AG08395 (cell line): ENCODE measurements at regions not wholly inside any gene's neighbourhood (a gene's known extent, or its start where the extent isn't known, plus 50 kb on each side); places are given as distances from the start of the nearest gene placed in this dataset.
"Not testable (repeated sequence)": the region's sequence is repeated elsewhere in the genome, so short reads cannot be mapped to it uniquely, and the experiment has no call there.

Experiments
- DNase-seq: peaks from one replicate; pipeline ENCODE4 v3.0.0; 2012; ENCODE audit warnings: mixed read lengths, low spot score

DNA sequence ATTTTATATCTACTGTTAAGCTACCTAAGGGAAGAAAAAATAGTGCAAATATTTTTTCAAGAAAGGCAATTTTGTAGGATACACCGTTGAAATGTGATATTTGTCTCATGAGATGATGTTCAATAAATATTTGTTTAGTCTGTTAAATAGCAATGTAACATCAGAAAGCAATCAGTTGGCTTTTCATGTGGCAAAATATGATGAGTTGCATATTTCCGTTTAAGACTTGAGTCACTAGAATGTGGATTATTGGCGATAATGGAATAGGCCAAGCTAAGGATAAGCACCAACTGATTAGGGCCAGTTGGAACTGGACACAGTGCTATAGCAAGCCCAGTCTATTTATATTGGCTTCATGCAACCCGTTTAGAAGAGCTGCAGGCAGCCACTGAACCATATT lies 250.4 kb upstream of the SLC16A7 start:
- DNase-seq, result no peak

DNA sequence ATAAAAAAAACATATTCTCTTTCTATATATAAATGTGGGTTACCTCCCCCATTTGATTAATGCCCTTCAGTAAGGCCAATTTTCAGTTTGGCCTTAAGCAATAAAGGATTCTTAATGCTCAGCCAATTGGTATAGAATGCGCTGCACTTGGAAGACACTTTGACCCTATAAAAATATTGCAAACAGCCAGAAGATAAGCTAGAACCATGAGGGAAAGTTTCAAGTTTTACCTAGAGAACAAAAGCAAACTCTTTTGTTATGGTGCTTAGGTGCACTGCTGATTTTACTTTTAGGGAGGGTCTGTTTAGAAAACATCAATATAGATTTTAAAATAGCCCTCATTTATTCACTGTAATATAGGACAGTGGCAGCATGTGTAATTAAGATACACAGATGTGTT lies 251.6 kb upstream of the SLC16A7 start:
- DNase-seq, result no peak

DNA sequence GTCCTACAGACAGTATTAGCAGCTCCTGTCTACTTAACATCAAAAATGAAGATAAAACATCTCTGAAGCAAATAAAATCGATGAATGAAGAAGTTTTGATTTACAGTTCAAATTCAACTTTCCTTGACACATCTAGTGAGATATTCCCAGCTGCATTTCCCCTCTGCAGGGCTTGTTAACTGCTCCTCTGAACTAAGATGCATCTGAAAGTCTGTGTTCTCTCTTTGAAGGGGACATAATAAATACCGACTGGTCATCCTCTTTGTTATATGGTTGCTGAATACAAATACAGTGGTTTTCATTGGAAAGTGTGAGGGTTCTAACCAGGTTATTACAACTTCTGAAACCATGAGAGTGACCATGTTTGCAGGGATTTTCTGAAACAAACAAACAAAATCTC lies 266.4 kb upstream of the SLC16A7 start:
- DNase-seq, result no peak

DNA sequence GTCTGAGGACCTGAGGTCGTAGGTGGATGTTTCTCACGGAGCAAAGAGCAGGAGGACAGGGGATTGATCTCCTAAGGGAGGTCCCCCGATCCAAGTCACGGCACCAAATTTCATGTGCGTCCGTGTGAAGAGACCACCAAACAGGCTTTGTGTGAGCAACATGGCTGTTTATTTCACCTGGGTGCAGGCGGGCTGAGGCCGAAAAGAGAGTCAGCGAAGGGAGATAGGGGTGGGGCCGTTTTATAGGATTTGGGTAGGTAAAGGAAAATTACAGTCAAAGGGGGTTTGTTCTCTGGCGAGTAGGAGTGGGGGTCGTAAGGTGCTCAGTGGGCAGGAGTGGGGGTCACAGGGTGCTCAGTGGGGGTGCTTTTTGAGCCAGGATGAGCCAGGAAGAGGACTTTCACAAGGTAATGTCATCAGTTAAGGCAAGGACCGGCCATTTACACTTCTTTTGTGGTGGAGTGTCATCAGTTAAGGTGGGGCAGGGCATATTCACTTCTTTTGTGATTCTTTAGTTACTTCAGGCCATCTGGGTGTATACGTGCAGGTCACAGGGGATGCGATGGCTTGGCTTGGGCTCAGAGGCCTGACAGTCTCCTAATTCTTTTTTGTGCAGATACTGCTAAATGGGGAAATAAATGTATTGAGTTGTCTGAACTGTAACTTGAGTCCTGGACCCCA lies 267.3 kb upstream of the SLC16A7 start:
- not testable (repeated sequence) for DNase-seq

DNA sequence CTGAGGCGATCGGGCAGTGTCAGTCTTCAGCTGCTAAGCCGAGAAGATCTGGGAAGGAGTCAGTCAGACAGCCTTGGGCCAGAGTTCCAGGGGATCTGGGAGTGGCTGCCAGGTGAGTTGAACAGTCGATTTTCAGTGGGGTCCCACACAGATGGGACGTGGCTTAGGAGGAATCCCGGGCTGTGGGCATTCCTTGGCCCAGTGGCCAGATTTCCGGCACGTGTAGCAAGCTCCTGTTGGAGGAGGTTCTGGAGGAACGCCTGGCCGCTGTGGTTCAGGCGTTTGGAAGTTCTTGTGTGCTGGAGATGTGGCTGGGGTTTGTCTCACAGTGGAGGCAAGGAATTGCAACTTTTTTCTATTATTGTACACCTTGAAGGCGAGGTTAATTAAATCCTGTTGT lies 269.4 kb upstream of the SLC16A7 start:
- not testable (repeated sequence) for DNase-seq

DNA sequence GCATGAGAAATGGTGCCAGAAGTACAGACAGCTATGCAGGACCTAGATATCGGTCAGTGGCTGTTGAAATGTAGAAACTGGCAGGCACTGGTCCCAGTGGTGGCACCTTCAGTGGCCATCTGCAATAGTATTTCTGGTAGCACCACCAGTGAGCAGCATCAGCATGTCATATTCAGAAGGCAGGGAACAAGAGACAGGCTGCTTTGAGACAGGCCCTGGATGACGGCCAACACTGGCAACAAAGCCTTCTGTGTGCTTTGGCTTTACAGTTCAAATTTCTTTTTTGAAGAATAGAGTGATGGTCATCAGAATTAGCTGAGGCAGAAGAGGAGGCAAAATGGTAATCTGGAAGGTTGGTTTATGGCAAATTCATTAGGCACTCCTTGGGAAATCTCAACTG lies 273.4 kb upstream of the SLC16A7 start:
- DNase-seq, result no peak

DNA sequence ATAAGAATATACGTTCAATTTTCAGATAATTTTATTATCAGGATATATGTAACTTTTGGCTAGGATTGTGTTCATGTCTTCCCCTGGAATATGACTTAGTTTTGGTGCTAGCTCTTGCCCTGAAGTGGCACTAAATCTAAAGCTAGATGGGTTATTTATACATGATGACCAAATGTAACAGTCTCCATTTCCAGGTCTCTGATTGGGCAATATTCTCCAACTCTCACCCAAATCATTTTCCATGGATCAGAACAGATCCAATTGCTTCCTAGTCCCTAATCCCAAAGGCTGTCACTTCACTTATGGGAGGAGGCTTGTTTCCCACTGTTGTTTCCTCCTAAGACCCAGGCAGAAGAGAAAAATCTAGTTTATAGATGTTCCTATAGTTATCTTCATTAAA lies 274.6 kb upstream of the SLC16A7 start:
- DNase-seq, result no peak

DNA sequence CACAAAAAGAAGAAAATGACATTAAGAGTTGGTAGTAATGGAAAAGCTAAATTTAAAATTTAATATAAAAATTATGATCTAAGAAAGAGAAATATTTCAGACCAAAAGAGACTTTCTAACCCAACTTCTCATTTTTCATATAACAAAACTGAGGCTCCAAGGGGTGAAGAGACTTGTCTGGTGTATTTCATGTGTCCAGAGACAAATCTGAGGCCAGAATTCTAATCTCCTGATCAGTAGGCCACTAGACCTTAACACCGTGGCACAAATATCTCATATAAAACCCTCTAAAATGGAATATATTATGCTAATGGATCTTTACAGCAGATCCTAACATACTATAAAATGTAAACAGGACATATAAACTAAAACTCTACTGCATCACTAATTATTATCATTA lies 275.7 kb upstream of the SLC16A7 start:
- no peak for DNase-seq

DNA sequence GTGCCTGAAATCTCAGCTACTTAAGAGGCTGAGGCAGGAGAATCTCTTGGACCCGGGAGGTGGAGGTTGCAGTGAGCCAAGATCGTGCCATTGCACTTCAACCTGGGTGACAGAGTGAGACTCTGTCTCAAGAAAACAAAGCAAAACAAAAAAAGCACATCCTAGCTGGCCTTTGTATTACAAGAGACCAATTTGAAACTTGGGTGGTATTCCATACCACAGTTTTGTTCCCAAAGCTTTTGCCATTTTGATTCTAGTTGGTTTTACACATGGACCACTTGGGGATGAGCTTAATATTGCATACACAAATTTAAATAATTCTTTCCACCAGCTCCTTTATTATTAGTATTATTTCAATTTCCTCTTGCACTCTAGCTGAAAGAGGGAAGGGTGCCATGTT lies 276.9 kb upstream of the SLC16A7 start:
- no peak for DNase-seq

DNA sequence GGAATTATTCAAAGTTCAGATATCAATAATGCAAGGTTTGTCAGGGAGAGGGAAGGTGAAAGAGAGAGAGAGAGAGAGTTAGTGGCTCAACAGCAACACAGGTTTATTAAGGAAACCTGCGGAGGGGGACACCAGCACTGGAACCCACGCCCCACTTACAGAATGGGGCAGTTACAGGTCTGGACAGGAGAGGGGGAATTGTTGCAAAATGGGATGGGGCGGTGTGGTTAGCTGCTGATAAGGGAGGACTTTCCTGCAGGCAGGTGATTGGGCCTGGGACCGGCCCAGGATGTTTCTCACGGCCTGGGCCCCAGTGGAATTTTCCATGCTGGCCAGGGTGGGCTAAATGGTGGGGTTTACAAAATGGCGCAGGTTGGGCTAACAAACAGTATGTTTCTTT lies 278.2 kb upstream of the SLC16A7 start:
- DNase-seq, result no peak

DNA sequence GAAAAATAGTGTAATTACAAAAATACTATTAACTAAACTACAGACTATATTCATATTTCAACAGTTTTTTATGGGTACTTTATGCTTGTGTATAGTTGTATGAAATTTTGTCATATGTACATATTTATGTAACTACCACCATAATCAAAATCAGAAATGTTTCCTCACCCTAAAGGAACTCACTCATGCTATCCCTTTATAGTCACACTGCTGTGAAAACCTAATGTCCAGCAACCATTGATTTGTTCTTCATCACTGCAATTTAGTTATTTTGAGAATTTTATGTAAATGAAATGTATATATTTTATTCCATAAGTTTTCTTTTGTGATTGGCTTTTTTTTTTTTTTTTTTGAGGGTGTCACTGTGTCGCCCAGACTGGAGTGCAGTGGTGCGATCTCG lies 278.9 kb upstream of the SLC16A7 start:
- no peak for DNase-seq

DNA sequence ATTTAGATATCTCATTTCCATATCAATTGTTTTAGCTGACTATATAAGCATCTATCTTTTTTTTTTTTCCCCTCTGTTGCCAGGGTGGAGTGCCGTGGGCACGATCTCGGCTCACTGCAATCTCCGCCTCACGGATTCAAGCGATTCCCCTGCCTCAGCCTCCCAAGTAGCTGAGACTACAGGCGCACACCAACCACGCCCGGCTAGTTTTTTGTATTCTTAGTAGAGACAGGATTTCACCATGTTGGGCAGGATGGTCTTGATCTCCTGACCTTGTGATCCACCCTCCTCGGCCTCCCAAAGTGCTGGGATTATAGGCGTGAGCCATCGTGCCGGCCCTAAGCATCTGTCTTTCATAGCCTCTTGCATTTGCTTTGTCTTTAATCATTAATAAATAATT lies 279.5 kb upstream of the SLC16A7 start:
- not testable (repeated sequence) for DNase-seq

DNA sequence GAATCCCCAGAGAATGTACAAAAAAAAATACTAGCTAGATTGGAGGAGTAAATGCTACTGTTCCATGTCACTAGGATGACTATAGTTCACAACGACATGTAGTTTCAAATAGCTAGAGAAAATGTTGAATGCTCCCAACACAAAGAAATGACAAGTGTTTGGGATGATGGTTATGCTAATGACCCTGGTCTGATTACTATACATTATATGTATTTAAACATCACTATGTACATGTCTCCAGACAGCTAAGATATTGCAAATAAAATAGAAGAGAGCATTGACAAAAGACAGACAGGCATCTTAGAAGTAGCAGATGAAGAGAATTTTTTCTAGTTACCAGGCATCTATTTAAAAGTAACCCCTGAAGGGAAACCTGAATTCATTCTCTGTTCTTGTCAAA lies 281.6 kb upstream of the SLC16A7 start:
- no peak for DNase-seq

DNA sequence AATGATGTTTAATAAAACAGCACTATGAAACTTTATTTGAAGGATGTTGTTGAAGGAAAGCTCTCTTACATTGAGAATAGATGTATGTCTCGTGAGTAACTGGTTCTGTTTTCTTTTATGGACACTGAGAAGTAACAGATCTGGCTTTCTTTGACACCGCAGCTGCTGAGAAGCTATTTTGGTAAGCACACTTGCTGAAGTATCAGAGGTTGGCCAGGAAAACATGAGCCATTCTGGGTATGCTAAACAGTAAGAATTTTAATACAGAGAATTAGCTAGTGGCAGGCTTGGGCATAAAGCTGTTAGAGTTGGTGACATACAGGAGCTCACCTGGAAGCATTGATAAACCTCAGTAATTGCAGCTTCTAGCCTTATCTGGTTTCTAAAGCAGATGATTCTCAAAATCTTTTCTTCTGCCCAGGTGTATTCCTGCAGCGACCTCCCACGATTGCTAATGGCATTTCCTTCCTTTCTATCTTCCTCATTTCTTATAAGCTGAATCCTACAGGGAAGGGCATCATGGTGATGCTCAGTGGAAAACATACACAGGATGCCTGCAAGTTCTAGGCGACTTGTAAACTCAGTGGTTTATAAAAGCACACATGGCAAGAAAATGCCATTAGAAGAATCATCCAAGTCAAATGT lies 291.6 kb upstream of the SLC16A7 start:
- no peak for DNase-seq

DNA sequence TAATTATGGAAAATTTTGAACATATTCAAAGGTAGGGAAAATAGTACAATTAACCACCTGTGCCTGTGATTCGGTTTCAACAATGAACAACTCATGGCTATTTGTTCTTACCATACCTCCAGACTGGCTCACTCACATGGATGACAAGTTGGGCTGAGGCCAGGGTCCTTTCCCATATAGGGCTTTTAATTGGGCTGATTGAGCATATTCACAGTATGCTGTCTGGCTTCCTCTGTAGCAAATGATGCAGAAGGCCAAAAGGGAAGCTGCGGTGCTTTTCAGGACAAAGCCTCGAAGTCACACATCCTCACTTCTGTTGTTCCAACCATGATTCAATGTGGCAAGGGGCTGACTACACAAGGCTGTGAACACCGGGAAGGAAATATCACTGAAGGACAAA lies 297.5 kb upstream of the SLC16A7 start:
- DNase-seq, result no peak

DNA sequence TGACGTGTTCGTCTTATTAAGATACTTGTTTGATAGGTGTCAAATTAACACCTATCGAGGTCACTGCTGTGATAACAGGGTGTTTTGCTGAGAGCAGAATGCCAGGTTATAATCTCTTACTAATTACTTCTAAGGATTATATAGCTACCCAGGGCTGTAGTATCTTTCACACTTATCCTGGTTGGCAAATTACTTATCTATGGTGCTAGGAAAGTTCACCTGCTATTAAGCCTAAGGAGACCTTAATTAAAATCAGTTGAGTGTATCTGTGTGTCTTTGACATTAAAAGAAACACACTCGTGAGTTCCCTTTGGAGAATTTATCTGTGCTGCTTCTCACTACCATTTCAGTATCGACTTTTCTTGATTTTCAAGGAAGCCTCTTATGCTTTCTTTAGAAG lies 301.6 kb upstream of the SLC16A7 start:
- no peak for DNase-seq

DNA sequence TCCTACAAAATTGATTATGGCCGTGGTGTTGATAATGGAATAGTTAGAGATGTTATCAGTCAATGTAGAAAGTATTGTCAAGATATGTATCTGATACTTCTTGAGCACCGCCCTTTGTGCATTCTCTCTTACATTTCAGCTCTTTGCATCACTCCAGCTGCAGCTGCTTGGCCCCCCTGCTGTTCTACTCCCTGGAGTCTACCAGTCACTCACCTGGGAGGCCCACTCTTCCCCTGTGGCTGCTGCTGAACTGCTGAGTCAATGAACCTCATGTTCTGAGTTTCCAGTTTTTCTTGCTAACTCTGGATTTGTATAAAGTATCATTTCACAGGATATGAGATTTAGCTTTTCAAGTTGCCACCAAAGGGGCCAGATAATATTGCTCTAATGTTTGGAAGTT lies 312.8 kb upstream of the SLC16A7 start:
- DNase-seq, result no peak

DNA sequence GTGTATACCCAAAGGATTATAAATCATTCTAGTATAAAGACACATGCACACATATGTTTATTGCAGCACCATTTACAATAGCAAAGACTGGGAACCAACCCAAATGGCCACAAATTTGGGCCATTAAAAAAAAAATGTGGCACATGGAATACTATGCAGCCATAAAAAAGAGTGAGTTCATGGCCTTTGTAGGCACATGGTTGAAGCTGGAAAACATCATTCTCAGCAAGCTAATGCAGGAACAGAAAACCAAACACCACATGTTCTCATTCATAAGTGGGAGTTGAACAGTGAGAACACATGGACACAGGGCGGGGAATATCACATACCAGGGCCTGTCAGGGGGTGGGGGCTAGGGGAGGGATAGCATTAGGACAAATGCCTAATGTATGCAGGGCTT lies 322.3 kb upstream of the SLC16A7 start:
- DNase-seq, result not testable (repeated sequence)

DNA sequence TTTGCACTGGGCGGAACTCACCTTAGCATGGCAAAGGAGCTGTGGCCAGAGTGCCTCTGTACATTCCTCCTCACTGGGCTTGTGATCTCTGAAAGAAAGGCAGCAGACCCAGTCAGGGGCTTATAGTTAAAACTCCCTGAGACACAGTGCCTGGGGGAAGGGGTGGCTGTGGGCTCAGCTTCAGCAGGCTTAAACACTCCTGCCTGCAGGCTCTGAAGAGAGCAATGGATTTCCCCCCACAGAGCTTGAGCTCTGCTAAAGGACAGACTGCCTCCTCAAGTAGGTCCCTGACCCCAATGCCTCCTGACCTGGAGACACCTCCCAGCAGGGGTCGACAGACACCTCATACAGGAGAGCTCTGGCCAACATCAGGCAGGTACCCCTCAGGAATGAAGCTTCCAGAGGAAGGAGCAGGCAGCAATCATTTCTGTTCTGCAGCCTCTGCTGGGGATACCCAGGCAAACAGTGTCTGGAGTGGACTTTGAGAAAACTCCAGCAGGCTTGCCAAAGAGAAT lies 327.5 kb upstream of the SLC16A7 start:
- DNase-seq, result no peak

DNA sequence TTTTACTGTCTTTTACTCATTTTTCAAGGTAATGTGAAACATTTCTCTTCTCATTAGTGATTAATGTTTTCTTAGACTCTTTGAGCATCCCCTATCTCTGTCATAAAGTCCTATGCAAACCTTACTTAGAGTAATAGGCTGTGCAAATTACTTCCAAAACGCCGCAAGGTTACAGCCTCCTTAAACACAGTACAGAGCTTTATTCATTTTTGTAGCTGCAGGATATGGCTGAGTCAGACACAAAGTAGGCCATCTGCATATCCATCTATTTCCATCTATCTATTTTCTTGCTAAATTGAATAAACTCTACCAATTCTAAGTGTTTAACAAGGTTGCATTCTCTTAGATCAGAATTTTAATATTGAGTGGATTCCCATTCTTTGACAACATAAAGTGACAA lies 335.6 kb upstream of the SLC16A7 start:
- no peak for DNase-seq

DNA sequence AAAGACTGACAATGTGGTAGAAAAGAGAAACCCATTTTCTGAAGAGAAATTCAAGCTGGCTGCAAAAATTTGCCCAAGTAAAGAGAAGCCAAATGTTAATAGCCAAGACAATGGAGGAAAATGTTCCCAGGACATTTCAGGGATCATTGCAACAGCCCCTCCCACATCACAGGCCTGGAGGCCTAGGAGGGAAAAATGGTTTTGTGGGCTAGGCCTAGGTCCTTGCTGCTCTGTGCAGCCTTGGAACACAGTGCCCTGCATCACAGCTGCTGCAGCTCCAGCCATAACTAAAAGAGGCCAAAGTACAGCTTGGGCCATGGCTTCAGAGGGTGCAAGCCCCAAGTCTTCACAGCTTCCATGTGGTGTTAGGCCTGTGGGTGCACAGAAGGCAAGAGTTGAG lies 332.4 kb upstream of the LRIG3 start:
- no peak for DNase-seq

DNA sequence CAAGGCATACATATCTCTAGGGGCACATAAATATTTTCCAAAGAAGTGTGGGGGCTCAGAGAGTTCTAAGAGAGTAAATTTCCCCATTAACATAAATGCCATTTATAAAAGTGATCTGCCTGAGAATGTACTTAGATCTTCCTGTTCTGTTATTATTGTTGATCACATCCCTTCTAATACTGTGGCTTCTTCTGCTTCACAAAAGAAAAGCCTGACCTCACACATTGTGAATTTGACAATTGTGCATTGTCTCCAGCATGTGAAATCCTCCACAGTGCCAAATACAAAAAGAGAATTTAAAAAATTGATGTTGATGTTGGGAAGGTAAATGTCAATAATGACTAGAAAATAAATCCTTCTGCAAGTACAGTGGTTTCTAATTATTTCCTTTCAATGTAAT lies 330.5 kb upstream of the LRIG3 start:
- DNase-seq, result no peak

DNA sequence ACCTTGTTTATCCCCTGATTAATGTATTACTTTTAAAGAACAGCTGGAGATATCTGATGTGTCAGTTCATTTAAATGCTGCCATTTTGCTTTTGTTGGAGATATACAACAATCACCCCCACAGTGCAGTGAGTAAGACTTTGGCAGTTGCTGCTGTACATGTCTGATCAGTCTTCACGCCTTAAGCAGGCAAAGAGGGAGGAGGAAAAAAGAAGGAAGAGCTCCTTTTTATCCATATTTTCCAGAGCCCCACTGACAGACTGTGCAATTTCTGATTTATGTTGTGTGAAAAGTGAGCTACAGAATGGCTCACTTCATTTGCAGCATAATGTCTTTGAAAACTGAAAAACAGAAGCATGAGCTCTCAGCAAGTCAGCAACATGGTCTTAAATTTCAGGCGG lies 319.7 kb upstream of the LRIG3 start:
- no peak for DNase-seq

DNA sequence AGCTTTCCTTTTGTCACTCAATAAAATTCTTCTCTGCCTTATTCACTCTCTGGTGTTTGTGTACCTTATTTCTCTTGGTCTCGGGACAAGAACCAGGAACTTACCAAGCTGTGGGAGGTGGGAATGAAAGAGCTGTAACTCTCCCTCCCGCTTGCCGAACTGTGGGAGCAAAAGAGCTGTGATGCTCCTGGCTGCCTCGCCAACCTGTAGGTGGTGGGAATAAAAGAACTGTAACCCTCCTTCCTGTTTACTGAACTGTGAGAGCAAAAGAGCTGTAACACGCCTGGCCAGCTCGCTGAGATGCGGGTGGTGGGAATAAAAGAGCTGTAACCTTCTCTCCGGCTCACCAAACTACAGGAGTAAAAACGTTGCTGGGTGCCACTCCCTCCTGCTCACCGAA lies 314.1 kb upstream of the LRIG3 start:
- no peak for DNase-seq
